K562 (cell line): ENCODE measurements at regions not wholly inside any gene's neighbourhood (a gene's known extent, or its start where the extent isn't known, plus 50 kb on each side); places are given as distances from the start of the nearest gene placed in this dataset.

Experiments
- CREB1 ChIP-seq, 2 experiments: sonication (generic) in 1 of 2; formaldehyde crosslinking in 1 of 2; IDR thresholded peaks; 2 replicates each; pipeline versions ENCODE4 v1.6.1 to v1.8.0; 2012 to 2022; ENCODE audit warnings: inconsistent platforms in 1 of 2, mild to moderate bottlenecking in 1 of 2, missing genetic modification reagents in 1 of 2, moderate library complexity in 1 of 2
- GTF2F1 ChIP-seq: IDR thresholded peaks from 2 replicates; pipeline ENCODE4 v1.6.1; 2011; ENCODE audit warnings: low read depth, low read length, improper control_type of control experiment
- NBN ChIP-seq: fragments of 450-650 bp; IDR thresholded peaks from 2 replicates; pipeline ENCODE4 v1.6.1; 2016; ENCODE audit warnings: low read depth, mild to moderate bottlenecking
- ZNF695 ChIP-seq: fragments of 450-650 bp; formaldehyde crosslinking; IDR thresholded peaks from 2 replicates; pipeline ENCODE4 v1.4.0; 2020; ENCODE audit warnings: mild to moderate bottlenecking, moderate library complexity
- TF ChIP-seq, protein P1 (sequence below): fragments of 150-350 bp; conservative IDR thresholded peaks from 2 replicates; pipeline ENCODE4 v1.6.1; 2014; ENCODE audit warnings: low read length

DNA sequence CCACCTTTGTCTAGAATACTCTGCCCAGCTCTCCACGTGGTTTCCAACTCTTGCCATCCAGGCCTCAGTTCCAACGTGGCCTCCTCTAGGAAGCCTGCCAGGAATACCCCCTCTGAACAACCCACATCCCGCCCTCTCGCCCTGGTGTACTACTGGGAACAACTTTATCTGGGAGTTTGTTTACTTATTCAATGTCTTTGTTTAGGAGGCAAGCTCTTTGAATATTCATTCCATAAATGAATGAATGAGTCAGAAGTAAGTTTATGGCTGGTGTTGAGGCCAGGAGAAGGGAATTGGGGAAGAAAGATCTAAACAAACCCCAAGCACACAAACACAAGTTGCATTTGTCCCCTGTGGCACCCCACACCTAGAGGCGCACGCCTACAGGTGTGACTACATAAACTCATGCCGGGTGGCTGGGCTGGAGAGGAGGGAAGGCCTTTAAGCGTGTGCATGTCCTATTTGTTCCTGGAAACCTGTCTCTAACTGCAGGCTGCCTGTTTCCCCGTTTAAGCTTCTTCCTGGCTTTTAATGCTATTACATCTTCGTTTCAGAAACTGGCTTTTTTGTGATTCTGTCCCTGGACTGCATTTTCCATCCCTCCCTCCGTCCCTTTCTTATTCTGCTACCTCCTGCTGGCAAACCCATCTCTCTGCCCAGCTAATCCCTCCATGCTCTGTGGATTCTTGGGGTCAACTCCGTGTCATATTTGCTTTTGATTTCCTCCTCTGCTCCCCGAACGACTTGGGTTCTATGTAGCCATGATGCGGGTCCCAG lies 57.9 kb downstream of the FZD10 start:
- TF ChIP-seq CREB1 (IDR thresholded peaks at IDR 0.05), result no peak
- no peak for TF ChIP-seq CREB1 (CRISPR knock-in tag; IDR thresholded peaks at IDR 0.05)
- TF ChIP-seq, protein P1, sequence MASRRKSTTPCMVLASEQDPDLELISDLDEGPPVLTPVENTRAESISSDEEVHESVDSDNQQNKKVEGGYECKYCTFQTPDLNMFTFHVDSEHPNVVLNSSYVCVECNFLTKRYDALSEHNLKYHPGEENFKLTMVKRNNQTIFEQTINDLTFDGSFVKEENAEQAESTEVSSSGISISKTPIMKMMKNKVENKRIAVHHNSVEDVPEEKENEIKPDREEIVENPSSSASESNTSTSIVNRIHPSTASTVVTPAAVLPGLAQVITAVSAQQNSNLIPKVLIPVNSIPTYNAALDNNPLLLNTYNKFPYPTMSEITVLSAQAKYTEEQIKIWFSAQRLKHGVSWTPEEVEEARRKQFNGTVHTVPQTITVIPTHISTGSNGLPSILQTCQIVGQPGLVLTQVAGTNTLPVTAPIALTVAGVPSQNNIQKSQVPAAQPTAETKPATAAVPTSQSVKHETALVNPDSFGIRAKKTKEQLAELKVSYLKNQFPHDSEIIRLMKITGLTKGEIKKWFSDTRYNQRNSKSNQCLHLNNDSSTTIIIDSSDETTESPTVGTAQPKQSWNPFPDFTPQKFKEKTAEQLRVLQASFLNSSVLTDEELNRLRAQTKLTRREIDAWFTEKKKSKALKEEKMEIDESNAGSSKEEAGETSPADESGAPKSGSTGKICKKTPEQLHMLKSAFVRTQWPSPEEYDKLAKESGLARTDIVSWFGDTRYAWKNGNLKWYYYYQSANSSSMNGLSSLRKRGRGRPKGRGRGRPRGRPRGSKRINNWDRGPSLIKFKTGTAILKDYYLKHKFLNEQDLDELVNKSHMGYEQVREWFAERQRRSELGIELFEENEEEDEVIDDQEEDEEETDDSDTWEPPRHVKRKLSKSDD, result no peak
- TF ChIP-seq ZNF695 (CRISPR knock-in tag), result no peak
- TF ChIP-seq NBN, result no peak
- no peak for TF ChIP-seq GTF2F1
